Activated T-cell treated with anti-CD3 and anti-CD28 coated beads for 1 hour (primary cell): ENCODE measurements at regions not wholly inside any gene's neighbourhood (a gene's known extent, or its start where the extent isn't known, plus 50 kb on each side); places are given as distances from the start of the nearest gene placed in this dataset.
"Not testable (repeated sequence)": the region's sequence is repeated elsewhere in the genome, so short reads cannot be mapped to it uniquely, and the experiment has no call there.

ENCODE experiments used
- DNase-seq: peaks from one replicate; pipeline ENCODE4 v3.0.0-alpha.2; 2020; ENCODE audit warnings: low read depth

GRCh38 chr17:20633268-20634059, 53.9 kb downstream of the CDRT15L2 start:
- not testable (repeated sequence) for DNase-seq

- not testable (repeated sequence) for DNase-seq
Measured at GRCh38 chr17:20640147-20640546, 60.6 kb downstream of the CDRT15L2 start.

GRCh38 chr17:20646661-20647272, 67.2 kb downstream of the CDRT15L2 start:
- DNase-seq, result not testable (repeated sequence)

- not testable (repeated sequence) for DNase-seq
Measured at GRCh38 chr17:20649097-20649767, 69.7 kb downstream of the CDRT15L2 start.

- not testable (repeated sequence) for DNase-seq
Measured at GRCh38 chr17:20651022-20651421, 71.5 kb downstream of the CDRT15L2 start.

- DNase-seq, result not testable (repeated sequence)
Measured at GRCh38 chr17:20651736-20652135, 72.2 kb downstream of the CDRT15L2 start.

- not testable (repeated sequence) for DNase-seq
Measured at GRCh38 chr17:20653391-20653790, 73.9 kb downstream of the CDRT15L2 start.

GRCh38 chr17:20654114-20654513, 74.6 kb downstream of the CDRT15L2 start:
- not testable (repeated sequence) for DNase-seq

GRCh38 chr17:20654575-20654974, 75.1 kb downstream of the CDRT15L2 start:
- DNase-seq, result not testable (repeated sequence)

- not testable (repeated sequence) for DNase-seq
Measured at GRCh38 chr17:20665103-20665955, 85.8 kb downstream of the CDRT15L2 start.

- not testable (repeated sequence) for DNase-seq
Measured at GRCh38 chr17:20666689-20667088, 87.2 kb downstream of the CDRT15L2 start.

GRCh38 chr17:20667712-20668111, 88.2 kb downstream of the CDRT15L2 start:
- DNase-seq, result not testable (repeated sequence)

- DNase-seq, result not testable (repeated sequence)
Measured at GRCh38 chr17:20668316-20668715, 88.8 kb downstream of the CDRT15L2 start.

- DNase-seq, result not testable (repeated sequence)
Measured at GRCh38 chr17:20668868-20669267, 89.3 kb downstream of the CDRT15L2 start.

- not testable (repeated sequence) for DNase-seq
Measured at GRCh38 chr17:20670506-20670905, 91.0 kb downstream of the CDRT15L2 start.

- DNase-seq, result not testable (repeated sequence)
Measured at GRCh38 chr17:20674374-20674773, 94.8 kb downstream of the CDRT15L2 start.

GRCh38 chr17:20675707-20676106, 96.2 kb downstream of the CDRT15L2 start:
- not testable (repeated sequence) for DNase-seq

- DNase-seq, result not testable (repeated sequence)
Measured at GRCh38 chr17:20676656-20677055, 97.1 kb downstream of the CDRT15L2 start.

GRCh38 chr17:20677469-20677868, 97.9 kb downstream of the CDRT15L2 start:
- DNase-seq, result not testable (repeated sequence)

GRCh38 chr17:20678424-20678823, 98.9 kb downstream of the CDRT15L2 start:
- not testable (repeated sequence) for DNase-seq
